ENCODE measurements at regions not wholly inside any gene's neighbourhood (a gene's known extent, or its start where the extent isn't known, plus 50 kb on each side); places are given as distances from the start of the nearest gene placed in this dataset.

GRCh38 chr16:5841974-5842373 lies 744.4 kb upstream of the EEF2KMT start:
- ATAC-seq (no peak), DNase-seq (ENCODE audit: low read depth, low spot score) (no peak)
- TF ChIP-seq CTCF (IDR thresholded peaks at IDR 0.05 in 2 of 3, conservative IDR thresholded peaks at IDR 0.05 in 1 of 3; ENCODE audit: borderline replicate concordance in 1 of 3, insufficient read depth in 1 of 3, low read depth in 2 of 3, low read length in 2 of 3) (no peak), POLR2AphosphoS5 (IDR thresholded peaks at IDR 0.05; ENCODE audit: low read depth, low read length) (no peak), EZH2phosphoT487 (IDR thresholded peaks at IDR 0.05; ENCODE audit: borderline replicate concordance) (no peak), SRF (IDR thresholded peaks at IDR 0.05; ENCODE audit: low read depth) (no peak), SP1 (IDR thresholded peaks at IDR 0.05; ENCODE audit: low read depth) (no peak), RAD21 (IDR thresholded peaks at IDR 0.05; ENCODE audit: low read depth) (no peak), ATF3 (IDR thresholded peaks at IDR 0.05) (no peak), MAX (IDR thresholded peaks at IDR 0.05) (no peak), ZFX (IDR thresholded peaks at IDR 0.05) (no peak), CEBPB (IDR thresholded peaks at IDR 0.05; ENCODE audit: low read depth) (no peak), POLR2A (IDR thresholded peaks at IDR 0.05; ENCODE audit: borderline replicate concordance, extremely low read depth, insufficient read depth, insufficient read length) (no peak), SIN3A (IDR thresholded peaks at IDR 0.05; ENCODE audit: low read depth) (no peak), CBX3 (IDR thresholded peaks at IDR 0.05; ENCODE audit: low read depth) (no peak), JUND (IDR thresholded peaks at IDR 0.05) (no peak), ELF1 (IDR thresholded peaks at IDR 0.05; ENCODE audit: borderline replicate concordance, low read depth) (no peak), EGR1 (IDR thresholded peaks at IDR 0.05; ENCODE audit: low read depth) (no peak)
- TF ChIP-seq, protein P1, sequence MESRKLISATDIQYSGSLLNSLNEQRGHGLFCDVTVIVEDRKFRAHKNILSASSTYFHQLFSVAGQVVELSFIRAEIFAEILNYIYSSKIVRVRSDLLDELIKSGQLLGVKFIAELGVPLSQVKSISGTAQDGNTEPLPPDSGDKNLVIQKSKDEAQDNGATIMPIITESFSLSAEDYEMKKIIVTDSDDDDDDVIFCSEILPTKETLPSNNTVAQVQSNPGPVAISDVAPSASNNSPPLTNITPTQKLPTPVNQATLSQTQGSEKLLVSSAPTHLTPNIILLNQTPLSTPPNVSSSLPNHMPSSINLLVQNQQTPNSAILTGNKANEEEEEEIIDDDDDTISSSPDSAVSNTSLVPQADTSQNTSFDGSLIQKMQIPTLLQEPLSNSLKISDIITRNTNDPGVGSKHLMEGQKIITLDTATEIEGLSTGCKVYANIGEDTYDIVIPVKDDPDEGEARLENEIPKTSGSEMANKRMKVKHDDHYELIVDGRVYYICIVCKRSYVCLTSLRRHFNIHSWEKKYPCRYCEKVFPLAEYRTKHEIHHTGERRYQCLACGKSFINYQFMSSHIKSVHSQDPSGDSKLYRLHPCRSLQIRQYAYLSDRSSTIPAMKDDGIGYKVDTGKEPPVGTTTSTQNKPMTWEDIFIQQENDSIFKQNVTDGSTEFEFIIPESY (IDR thresholded peaks at IDR 0.05; ENCODE audit: extremely low read depth, insufficient replicate concordance, low read length), result no peak
- no peaks in the 10 kb centered on the region for H3K79me2 ChIP-seq (ENCODE audit: insufficient read depth, low read length)
- no peaks in the 10 kb centered on the region for H3K4me1 ChIP-seq (ENCODE audit: control insufficient read depth in 1 of 2, insufficient read depth in 2 of 2, low read length in 2 of 2)
- BruUV-seq (replicated peaks), result no TSS peak
- H3K4me2 ChIP-seq (ENCODE audit: low read length), result no peak overlapping the region
- H4K20me1 ChIP-seq (ENCODE audit: insufficient read depth), result no peaks in the 10 kb centered on the region
- no peaks in the 10 kb centered on the region for H3K36me3 ChIP-seq (ENCODE audit: control insufficient read depth in 1 of 2, insufficient read depth in 2 of 2, low read length in 2 of 2)
- RAD21 ChIA-PET (ENCODE audit: low non-redundant PET in 1 of 2, low total read pairs in 2 of 2, uncharacterized antibody in 2 of 2, unreplicated experiment in 2 of 2), result no interaction called here
- CTCF ChIA-PET, result no interaction called here
- H3K27ac ChIP-seq (ENCODE audit: low read depth, low read length), result no peak overlapping the region
- POLR2A ChIA-PET, result no interaction called here
- H3K9me3 ChIP-seq (ENCODE audit: control insufficient read depth in 1 of 2, insufficient read depth in 1 of 2, low read depth in 1 of 2, low read length in 2 of 2), result peaks cover 0 to 4% of the 10 kb centered on the region in 2 experiments; a peak in 1 of 4 replicates
- no peak overlapping the region for H3K4me3 ChIP-seq (replicated peaks in 1 of 2; ENCODE audit: low read depth in 1 of 2, low read length in 2 of 2)
- H2AFZ ChIP-seq (ENCODE audit: low read depth, low read length, poor library complexity, severe bottlenecking), result no peak overlapping the region
- no peak overlapping the region for H3K9ac ChIP-seq (ENCODE audit: low read length)
- intact Hi-C loops (cut with micrococcal nuclease), result no loop called here
- H3K9me2 ChIP-seq (ENCODE audit: insufficient read depth), result no peaks in the 10 kb centered on the region
- H3K27me3 ChIP-seq (ENCODE audit: insufficient read depth, low read length), result no peaks in the 10 kb centered on the region
